ENCODE measurements at regions not wholly inside any gene's neighbourhood (a gene's known extent, or its start where the extent isn't known, plus 50 kb on each side); places are given as distances from the start of the nearest gene placed in this dataset.
"Not testable (repeated sequence)": the region's sequence is repeated elsewhere in the genome, so short reads cannot be mapped to it uniquely, and the experiment has no call there.

GRCh38 chr2:91528361-91528760, 2836.9 kb downstream of the RPIA start:
- H3K27ac ChIP-seq (ENCODE audit: low read depth, low read length); H3K27me3 ChIP-seq (ENCODE audit: control insufficient read depth in 1 of 2, insufficient read depth in 2 of 2, low read length in 2 of 2); H3K9ac ChIP-seq (ENCODE audit: low read length); H3K9me3 ChIP-seq (ENCODE audit: low read length); H3K4me3 ChIP-seq (ENCODE audit: low read depth in 1 of 2, low read length in 2 of 2); H3K4me1 ChIP-seq (ENCODE audit: insufficient read depth, low read length); H3K36me3 ChIP-seq (ENCODE audit: insufficient read depth, low read length): not testable (repeated sequence)

GRCh38 chr2:91536109-91536508, 2844.6 kb downstream of the RPIA start:
- not testable (repeated sequence) for H3K4me1 ChIP-seq (ENCODE audit: insufficient read depth, low read length); H3K27me3 ChIP-seq (ENCODE audit: control insufficient read depth in 1 of 2, insufficient read depth in 2 of 2, low read length in 2 of 2); H3K36me3 ChIP-seq (ENCODE audit: insufficient read depth, low read length); H3K9me3 ChIP-seq (ENCODE audit: low read length); H3K4me3 ChIP-seq (ENCODE audit: low read depth in 1 of 2, low read length in 2 of 2); H3K27ac ChIP-seq (ENCODE audit: low read depth, low read length); H3K9ac ChIP-seq (ENCODE audit: low read length)

- not testable (repeated sequence) for H3K4me1 ChIP-seq (ENCODE audit: insufficient read depth, low read length); H3K27me3 ChIP-seq (ENCODE audit: control insufficient read depth in 1 of 2, insufficient read depth in 2 of 2, low read length in 2 of 2); H3K4me3 ChIP-seq (ENCODE audit: low read depth in 1 of 2, low read length in 2 of 2); H3K9me3 ChIP-seq (ENCODE audit: low read length); H3K9ac ChIP-seq (ENCODE audit: low read length); H3K27ac ChIP-seq (ENCODE audit: low read depth, low read length); H3K36me3 ChIP-seq (ENCODE audit: insufficient read depth, low read length)
Observed at GRCh38 chr2:91536549-91537263, 2845.2 kb downstream of the RPIA start.

GRCh38 chr2:91549316-91549715, 2857.8 kb downstream of the RPIA start:
- not testable (repeated sequence) for H3K27me3 ChIP-seq (ENCODE audit: control insufficient read depth in 1 of 2, insufficient read depth in 2 of 2, low read length in 2 of 2)

GRCh38 chr2:91558234-91558633, 2866.8 kb downstream of the RPIA start:
- not testable (repeated sequence) for H3K27me3 ChIP-seq (ENCODE audit: control insufficient read depth in 1 of 2, insufficient read depth in 2 of 2, low read length in 2 of 2); H3K4me3 ChIP-seq (ENCODE audit: low read depth in 1 of 2, low read length in 2 of 2); H3K9me3 ChIP-seq (ENCODE audit: low read length); H3K36me3 ChIP-seq (ENCODE audit: insufficient read depth, low read length); H3K4me1 ChIP-seq (ENCODE audit: insufficient read depth, low read length); H3K9ac ChIP-seq (ENCODE audit: low read length); H3K27ac ChIP-seq (ENCODE audit: low read depth, low read length)

More at GRCh38 chr2:91549316-91549715, 2857.8 kb downstream of the RPIA start:
- not testable (repeated sequence) for H3K4me1 ChIP-seq (ENCODE audit: insufficient read depth, low read length); H3K36me3 ChIP-seq (ENCODE audit: insufficient read depth, low read length); H3K27ac ChIP-seq (ENCODE audit: low read depth, low read length); H3K4me3 ChIP-seq (ENCODE audit: low read depth in 1 of 2, low read length in 2 of 2); H3K9me3 ChIP-seq (ENCODE audit: low read length); H3K9ac ChIP-seq (ENCODE audit: low read length)

GRCh38 chr2:91559269-91559668, 2867.8 kb downstream of the RPIA start:
- H3K9me3 ChIP-seq (ENCODE audit: low read length); H3K4me3 ChIP-seq (ENCODE audit: low read depth in 1 of 2, low read length in 2 of 2); H3K27ac ChIP-seq (ENCODE audit: low read depth, low read length); H3K4me1 ChIP-seq (ENCODE audit: insufficient read depth, low read length); H3K9ac ChIP-seq (ENCODE audit: low read length); H3K27me3 ChIP-seq (ENCODE audit: control insufficient read depth in 1 of 2, insufficient read depth in 2 of 2, low read length in 2 of 2); H3K36me3 ChIP-seq (ENCODE audit: insufficient read depth, low read length): not testable (repeated sequence)

- H3K4me3 ChIP-seq (ENCODE audit: low read depth in 1 of 2, low read length in 2 of 2); H3K27me3 ChIP-seq (ENCODE audit: control insufficient read depth in 1 of 2, insufficient read depth in 2 of 2, low read length in 2 of 2); H3K36me3 ChIP-seq (ENCODE audit: insufficient read depth, low read length); H3K4me1 ChIP-seq (ENCODE audit: insufficient read depth, low read length); H3K27ac ChIP-seq (ENCODE audit: low read depth, low read length); H3K9me3 ChIP-seq (ENCODE audit: low read length); H3K9ac ChIP-seq (ENCODE audit: low read length): not testable (repeated sequence)
Observed at GRCh38 chr2:91559886-91560614, 2868.6 kb downstream of the RPIA start.

GRCh38 chr2:91562184-91562583, 2870.7 kb downstream of the RPIA start:
- not testable (repeated sequence) for H3K27ac ChIP-seq (ENCODE audit: low read depth, low read length); H3K9ac ChIP-seq (ENCODE audit: low read length); H3K4me1 ChIP-seq (ENCODE audit: insufficient read depth, low read length); H3K27me3 ChIP-seq (ENCODE audit: control insufficient read depth in 1 of 2, insufficient read depth in 2 of 2, low read length in 2 of 2); H3K9me3 ChIP-seq (ENCODE audit: low read length); H3K4me3 ChIP-seq (ENCODE audit: low read depth in 1 of 2, low read length in 2 of 2); H3K36me3 ChIP-seq (ENCODE audit: insufficient read depth, low read length)

- not testable (repeated sequence) for H3K9me3 ChIP-seq (ENCODE audit: low read length); H3K9ac ChIP-seq (ENCODE audit: low read length); H3K27me3 ChIP-seq (ENCODE audit: control insufficient read depth in 1 of 2, insufficient read depth in 2 of 2, low read length in 2 of 2); H3K36me3 ChIP-seq (ENCODE audit: insufficient read depth, low read length); H3K27ac ChIP-seq (ENCODE audit: low read depth, low read length); H3K4me1 ChIP-seq (ENCODE audit: insufficient read depth, low read length); H3K4me3 ChIP-seq (ENCODE audit: low read depth in 1 of 2, low read length in 2 of 2)
Observed at GRCh38 chr2:91564700-91565099, 2873.2 kb downstream of the RPIA start.

- not testable (repeated sequence) for H3K4me1 ChIP-seq (ENCODE audit: insufficient read depth, low read length); H3K4me3 ChIP-seq (ENCODE audit: low read depth in 1 of 2, low read length in 2 of 2); H3K27me3 ChIP-seq (ENCODE audit: control insufficient read depth in 1 of 2, insufficient read depth in 2 of 2, low read length in 2 of 2); H3K9ac ChIP-seq (ENCODE audit: low read length); H3K36me3 ChIP-seq (ENCODE audit: insufficient read depth, low read length); H3K27ac ChIP-seq (ENCODE audit: low read depth, low read length); H3K9me3 ChIP-seq (ENCODE audit: low read length)
Observed at GRCh38 chr2:91565689-91566430, 2874.4 kb downstream of the RPIA start.

- not testable (repeated sequence) for H3K27me3 ChIP-seq (ENCODE audit: control insufficient read depth in 1 of 2, insufficient read depth in 2 of 2, low read length in 2 of 2); H3K9ac ChIP-seq (ENCODE audit: low read length); H3K27ac ChIP-seq (ENCODE audit: low read depth, low read length); H3K36me3 ChIP-seq (ENCODE audit: insufficient read depth, low read length); H3K4me3 ChIP-seq (ENCODE audit: low read depth in 1 of 2, low read length in 2 of 2); H3K4me1 ChIP-seq (ENCODE audit: insufficient read depth, low read length); H3K9me3 ChIP-seq (ENCODE audit: low read length)
Observed at GRCh38 chr2:91566611-91567010, 2875.1 kb downstream of the RPIA start.

Data from muscle layer of colon (tissue), 2 donors.